ENCODE measurements at regions not wholly inside any gene's neighbourhood (a gene's known extent, or its start where the extent isn't known, plus 50 kb on each side); places are given as distances from the start of the nearest gene placed in this dataset.

DNA sequence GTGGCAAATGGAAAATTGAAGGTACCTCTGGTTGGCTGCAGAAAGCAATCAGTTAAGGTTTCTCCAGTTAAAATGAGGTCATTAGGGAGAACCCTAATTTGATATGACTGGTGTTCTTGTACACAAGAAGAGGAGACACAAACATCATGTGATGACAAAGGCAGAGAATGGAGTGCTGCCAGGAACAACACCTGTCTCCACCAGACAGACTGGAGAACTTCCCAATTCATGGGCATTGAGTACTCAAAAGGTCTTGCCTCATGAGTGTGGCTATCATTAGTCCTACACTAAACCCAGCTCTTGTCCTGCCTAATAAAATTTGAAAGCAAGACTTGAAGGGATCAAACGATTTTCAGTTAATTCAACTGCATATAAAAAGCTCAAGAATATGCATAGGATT is 152.6 kb downstream of the PTPN20 start:
- Histone ChIP-seq H3K27me3 (peaks cover 0 to 9% (median 0%) of the 10 kb centered on the region in 3 donors), H3K36me3 (no peaks in the 10 kb centered on the region), H3K27ac (no peak overlapping the region), H3K4me3 (no peak overlapping the region), H3K9me3 (no peaks in the 10 kb centered on the region), H3K4me1 (no peaks in the 10 kb centered on the region)
- 59 to 96% (median 73%) methylated on average over 1 of the region's 1 CpG for WGBS, 5 donors
- TF ChIP-seq CTCF (IDR thresholded peaks at IDR 0.05) (no peak), EP300 (IDR thresholded peaks at IDR 0.05) (no peak), POLR2AphosphoS5 (IDR thresholded peaks at IDR 0.05) (no peak), POLR2A (IDR thresholded peaks at IDR 0.05) (no peak)
- DNase-seq: no peak
- intact Hi-C loops (cut with DNase I; ENCODE audit: low total_unique reads): no loop called here

DNA sequence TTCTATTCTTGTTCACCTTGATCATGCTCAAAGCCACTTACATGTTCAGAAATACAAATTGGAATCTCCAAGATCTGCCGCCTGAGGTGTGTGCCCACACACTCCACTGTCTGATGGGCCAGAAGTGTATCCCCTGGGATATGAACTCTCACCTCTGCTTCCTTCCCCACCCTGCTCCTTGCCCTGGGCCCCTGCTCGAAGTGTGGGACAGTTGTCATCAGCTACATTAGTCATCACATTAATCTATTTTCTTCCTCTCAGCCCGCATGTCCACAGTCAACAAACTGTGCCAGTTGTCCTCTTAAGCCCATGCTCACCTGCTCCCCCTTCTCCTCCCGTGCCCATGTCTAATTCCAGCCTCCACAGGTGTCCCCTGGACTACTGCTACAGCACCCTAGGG is 154.7 kb downstream of the PTPN20 start:
- no peaks in the 10 kb centered on the region for H3K4me1 ChIP-seq
- no peak for DNase-seq
- intact Hi-C loops (cut with DNase I; ENCODE audit: low total_unique reads): no loop called here
- no peak overlapping the region for H3K4me3 ChIP-seq
- WGBS, 5 donors: 53 to 61% (median 60%) methylated on average over 4 of the region's 4 CpGs
- H3K9me3 ChIP-seq: no peaks in the 10 kb centered on the region
- H3K36me3 ChIP-seq: no peaks in the 10 kb centered on the region
- H3K27me3 ChIP-seq: peaks cover 0 to 5% (median 0%) of the 10 kb centered on the region in 3 donors
- TF ChIP-seq POLR2AphosphoS5 (IDR thresholded peaks at IDR 0.05) (no peak), CTCF (IDR thresholded peaks at IDR 0.05) (no peak), POLR2A (IDR thresholded peaks at IDR 0.05) (no peak), EP300 (IDR thresholded peaks at IDR 0.05) (no peak)
- no peak overlapping the region for H3K27ac ChIP-seq

DNA sequence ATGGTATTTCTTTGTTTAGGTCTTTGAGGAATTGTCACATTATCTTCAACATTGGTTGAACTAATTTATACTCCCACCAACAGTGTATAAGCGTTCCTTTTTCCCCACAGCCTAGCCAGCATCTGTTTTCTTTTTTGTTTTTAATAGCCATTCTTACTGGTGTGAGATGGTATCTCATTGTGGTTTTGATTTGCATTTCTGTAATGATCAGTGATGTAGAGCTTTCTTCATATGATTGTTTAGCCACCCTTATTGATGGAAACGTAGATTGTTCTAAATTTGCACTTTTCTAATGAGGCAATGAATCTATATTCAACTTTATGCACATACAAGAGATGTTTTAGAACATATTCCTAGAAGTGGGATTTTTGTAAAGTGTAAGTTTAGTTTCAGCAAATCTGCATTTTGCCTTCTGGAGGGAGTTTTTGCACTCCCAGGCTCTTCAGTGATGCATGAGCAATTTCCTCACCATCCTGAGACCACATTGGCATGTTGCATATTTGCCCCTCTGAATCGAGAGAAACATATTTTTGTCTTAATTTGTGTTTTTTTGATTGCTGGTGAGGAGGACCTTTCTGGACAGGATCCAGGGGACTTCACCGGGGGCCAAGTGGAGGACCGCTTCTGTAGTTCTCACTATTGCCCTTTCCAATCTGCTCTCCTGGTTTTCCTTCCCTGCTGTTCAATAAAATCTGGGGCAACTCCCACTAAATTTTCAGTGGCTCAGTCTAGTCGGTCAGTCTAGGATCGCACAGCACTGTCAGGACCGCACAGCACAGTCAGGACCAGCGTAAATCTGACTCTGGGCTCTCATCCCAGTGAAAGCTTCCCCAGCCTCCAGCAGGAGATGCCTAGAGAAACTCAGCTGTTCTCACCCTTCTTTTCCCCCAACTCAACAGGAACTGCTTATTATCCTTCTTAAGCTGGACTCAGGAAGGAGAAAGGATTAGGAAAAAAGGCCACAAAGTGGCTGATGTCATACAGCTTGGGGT is 157.0 kb downstream of the PTPN20 start:
- intact Hi-C loops (cut with DNase I; ENCODE audit: low total_unique reads): no loop called here
- peaks cover 0 to 5% (median 0%) of the 10 kb centered on the region in 3 donors for H3K27me3 ChIP-seq
- H3K27ac ChIP-seq: no peak overlapping the region
- 79 to 86% (median 82%) methylated on average over 9 of the region's 9 CpGs for WGBS, 5 donors
- TF ChIP-seq CTCF (IDR thresholded peaks at IDR 0.05): no peak
- TF ChIP-seq EP300 (IDR thresholded peaks at IDR 0.05): no peak
- no peaks in the 10 kb centered on the region for H3K9me3 ChIP-seq
- no peaks in the 10 kb centered on the region for H3K4me1 ChIP-seq
- H3K4me3 ChIP-seq: no peak overlapping the region
- H3K36me3 ChIP-seq: no peaks in the 10 kb centered on the region
- DNase-seq: no peak

DNA sequence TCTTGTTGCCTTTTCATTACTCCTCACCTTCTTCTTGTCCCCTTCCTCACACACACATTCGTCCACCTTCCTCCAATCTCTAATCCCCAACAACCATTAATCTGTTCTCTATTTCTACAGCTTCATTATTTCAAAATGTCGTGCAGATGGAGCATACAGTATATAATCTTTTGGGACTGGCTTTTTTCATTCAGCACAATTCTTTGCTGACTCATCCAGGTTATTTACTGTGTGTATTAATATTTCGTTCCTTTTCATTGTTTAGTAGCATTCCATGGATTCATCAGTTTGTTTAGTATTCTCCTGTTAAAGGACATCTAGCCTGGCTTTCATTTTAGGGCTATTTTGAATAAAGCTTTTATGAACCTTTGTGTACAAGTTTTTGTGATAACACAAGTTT is 159.3 kb downstream of the PTPN20 start:
- Histone ChIP-seq H3K27me3 (peaks cover 0 to 10% (median 0%) of the 10 kb centered on the region in 3 donors), H3K9me3 (no peaks in the 10 kb centered on the region), H3K27ac (no peak overlapping the region), H3K36me3 (no peaks in the 10 kb centered on the region), H3K4me1 (no peaks in the 10 kb centered on the region), H3K4me3 (no peak overlapping the region)
- WGBS, 5 donors: 66 to 79% (median 68%) methylated on average over 3 of the region's 3 CpGs
- no peak for TF ChIP-seq CTCF (IDR thresholded peaks at IDR 0.05)
- no peak for TF ChIP-seq POLR2AphosphoS5 (IDR thresholded peaks at IDR 0.05)
- no peak for TF ChIP-seq POLR2A (IDR thresholded peaks at IDR 0.05)
- TF ChIP-seq EP300 (IDR thresholded peaks at IDR 0.05): no peak
- intact Hi-C loops (cut with DNase I; ENCODE audit: low total_unique reads): no loop called here
- DNase-seq: no peak
